Uterus (tissue), 2 donors: ENCODE measurements at regions not wholly inside any gene's neighbourhood (a gene's known extent, or its start where the extent isn't known, plus 50 kb on each side); places are given as distances from the start of the nearest gene placed in this dataset.

ENCODE experiments used
- CTCF ChIP-seq, 4 experiments: fragments of 200-600 bp in 2 of 4; fragments of 450-650 bp in 2 of 4; sonication (generic) in 2 of 4; IDR thresholded peaks; one replicate each; pipeline ENCODE4 v1.5.1; 2016 to 2019; ENCODE audit warnings: antibody characterized with exemption in 4 of 4, mild to moderate bottlenecking in 2 of 4, moderate library complexity in 1 of 4
- POLR2A ChIP-seq, 2 donors: fragments of 450-650 bp; IDR thresholded peaks; one replicate each; pipeline ENCODE4 v1.6.1; 2016; ENCODE audit warnings: antibody characterized with exemption in 2 of 2, mild to moderate bottlenecking in 1 of 2, moderate library complexity in 1 of 2

- TF ChIP-seq CTCF (IDR thresholded peaks at IDR 0.05) (no peak), POLR2A (IDR thresholded peaks at IDR 0.05) (no peak)
Measured at GRCh38 chr2:195395362-195395761, 261.7 kb upstream of the SLC39A10 start.
